ENCODE measurements at regions not wholly inside any gene's neighbourhood (a gene's known extent, or its start where the extent isn't known, plus 50 kb on each side); places are given as distances from the start of the nearest gene placed in this dataset.

- no peak for DNase-seq (ENCODE audit: low spot score)
- no peak overlapping the region for H3K27ac ChIP-seq
- H3K9me3 ChIP-seq: no peaks in the 10 kb centered on the region
- no peak for ATAC-seq (ENCODE audit: insufficient number of reproducible peaks, low FRiP score, low read depth)
- H3K4me1 ChIP-seq (ENCODE audit: control insufficient read depth in 1 of 2, low read depth in 2 of 2): peaks cover 0 to 2% of the 10 kb centered on the region in 2 donors
- H3K4me3 ChIP-seq: no peak overlapping the region
- H3K36me3 ChIP-seq: no peaks in the 10 kb centered on the region
- H3K27me3 ChIP-seq (replicated peaks; ENCODE audit: insufficient read depth): no peaks in the 10 kb centered on the region
- no peak for TF ChIP-seq CTCF (IDR thresholded peaks at IDR 0.05)
Measured at GRCh38 chr4:79495447-79495846, 87.4 kb upstream of the GK2 start.

- no peak for ATAC-seq (ENCODE audit: insufficient number of reproducible peaks, low FRiP score, low read depth)
- no peak for DNase-seq (ENCODE audit: low spot score)
- no peaks in the 10 kb centered on the region for H3K4me1 ChIP-seq (ENCODE audit: control insufficient read depth in 1 of 2, low read depth in 2 of 2)
- no peaks in the 10 kb centered on the region for H3K36me3 ChIP-seq
- H3K27ac ChIP-seq: no peak overlapping the region
- H3K9me3 ChIP-seq: no peaks in the 10 kb centered on the region
- no peaks in the 10 kb centered on the region for H3K27me3 ChIP-seq (replicated peaks; ENCODE audit: insufficient read depth)
- TF ChIP-seq CTCF (IDR thresholded peaks at IDR 0.05): no peak
- peak overlapping the region; percentile 25 for H3K4me3 ChIP-seq
Measured at GRCh38 chr4:79492148-79492547, 84.1 kb upstream of the GK2 start.

- Histone ChIP-seq H3K4me1 (ENCODE audit: control insufficient read depth in 1 of 2, low read depth in 2 of 2) (no peaks in the 10 kb centered on the region), H3K27me3 (replicated peaks; ENCODE audit: insufficient read depth) (no peaks in the 10 kb centered on the region), H3K4me3 (no peak overlapping the region), H3K27ac (no peak overlapping the region), H3K36me3 (no peaks in the 10 kb centered on the region), H3K9me3 (no peaks in the 10 kb centered on the region)
- TF ChIP-seq CTCF (IDR thresholded peaks at IDR 0.05): no peak
- ATAC-seq (ENCODE audit: insufficient number of reproducible peaks, low FRiP score, low read depth) (no peak), DNase-seq (ENCODE audit: low spot score) (no peak)
Measured at GRCh38 chr4:79489506-79489905, 81.5 kb upstream of the GK2 start.

- H3K4me1 ChIP-seq (ENCODE audit: control insufficient read depth in 1 of 2, low read depth in 2 of 2): no peaks in the 10 kb centered on the region
- H3K9me3 ChIP-seq: no peaks in the 10 kb centered on the region
- no peak overlapping the region for H3K27ac ChIP-seq
- no peak for DNase-seq (ENCODE audit: low spot score)
- no peaks in the 10 kb centered on the region for H3K36me3 ChIP-seq
- peak; percentile 43 for ATAC-seq (ENCODE audit: insufficient number of reproducible peaks, low FRiP score, low read depth)
- H3K4me3 ChIP-seq: no peak overlapping the region
- TF ChIP-seq CTCF (IDR thresholded peaks at IDR 0.05): no peak
- no peaks in the 10 kb centered on the region for H3K27me3 ChIP-seq (replicated peaks; ENCODE audit: insufficient read depth)
Measured at GRCh38 chr4:79476196-79476595, 68.2 kb upstream of the GK2 start.

- TF ChIP-seq CTCF (IDR thresholded peaks at IDR 0.05): no peak
Measured at GRCh38 chr4:79473439-79473724, 65.4 kb upstream of the GK2 start.

More at GRCh38 chr4:79473439-79473724, 65.4 kb upstream of the GK2 start:
- Histone ChIP-seq H3K9me3 (no peaks in the 10 kb centered on the region), H3K4me3 (no peak overlapping the region), H3K27me3 (replicated peaks; ENCODE audit: insufficient read depth) (no peaks in the 10 kb centered on the region), H3K27ac (no peak overlapping the region), H3K36me3 (no peaks in the 10 kb centered on the region), H3K4me1 (ENCODE audit: control insufficient read depth in 1 of 2, low read depth in 2 of 2) (no peaks in the 10 kb centered on the region)
- ATAC-seq (ENCODE audit: insufficient number of reproducible peaks, low FRiP score, low read depth): no peak
- no peak for DNase-seq (ENCODE audit: low spot score)

Data from thoracic aorta (tissue), 2 donors.